ENCODE measurements at regions not wholly inside any gene's neighbourhood (a gene's known extent, or its start where the extent isn't known, plus 50 kb on each side); places are given as distances from the start of the nearest gene placed in this dataset.

GRCh38 chr1:14511166-14511680 is 87.3 kb upstream of the KAZN start:
- H3K4me1 ChIP-seq: no peaks in the 10 kb centered on the region
- no peaks in the 10 kb centered on the region for H3K27me3 ChIP-seq
- H3K9me3 ChIP-seq: no peaks in the 10 kb centered on the region
- no peak for TF ChIP-seq CTCF (IDR thresholded peaks at IDR 0.05)
- no peak for DNase-seq
- ATAC-seq: no peak
- no peak overlapping the region for H3K27ac ChIP-seq
- no peak overlapping the region for H3K4me3 ChIP-seq
- intact Hi-C loops (cut with DNase I): no loop called here
- no peaks in the 10 kb centered on the region for H3K36me3 ChIP-seq

- no peak overlapping the region for H3K4me3 ChIP-seq
- H3K27me3 ChIP-seq: no peaks in the 10 kb centered on the region
- H3K9me3 ChIP-seq: no peaks in the 10 kb centered on the region
- DNase-seq (no peak), ATAC-seq (no peak)
- H3K27ac ChIP-seq: no peak overlapping the region
- no peaks in the 10 kb centered on the region for H3K36me3 ChIP-seq
- no peaks in the 10 kb centered on the region for H3K4me1 ChIP-seq
- TF ChIP-seq CTCF (IDR thresholded peaks at IDR 0.05): no peak
- intact Hi-C loops (cut with DNase I): no loop called here
Observed at GRCh38 chr1:14511796-14512585, 86.5 kb upstream of the KAZN start.

GRCh38 chr1:14513111-14513510 is 85.4 kb upstream of the KAZN start:
- Histone ChIP-seq H3K9me3 (no peaks in the 10 kb centered on the region), H3K27me3 (no peaks in the 10 kb centered on the region), H3K4me3 (no peak overlapping the region), H3K36me3 (no peaks in the 10 kb centered on the region), H3K4me1 (no peaks in the 10 kb centered on the region), H3K27ac (no peak overlapping the region)
- TF ChIP-seq CTCF (IDR thresholded peaks at IDR 0.05): no peak
- DNase-seq (no peak), ATAC-seq (no peak)
- intact Hi-C loops (cut with DNase I): no loop called here

DNA sequence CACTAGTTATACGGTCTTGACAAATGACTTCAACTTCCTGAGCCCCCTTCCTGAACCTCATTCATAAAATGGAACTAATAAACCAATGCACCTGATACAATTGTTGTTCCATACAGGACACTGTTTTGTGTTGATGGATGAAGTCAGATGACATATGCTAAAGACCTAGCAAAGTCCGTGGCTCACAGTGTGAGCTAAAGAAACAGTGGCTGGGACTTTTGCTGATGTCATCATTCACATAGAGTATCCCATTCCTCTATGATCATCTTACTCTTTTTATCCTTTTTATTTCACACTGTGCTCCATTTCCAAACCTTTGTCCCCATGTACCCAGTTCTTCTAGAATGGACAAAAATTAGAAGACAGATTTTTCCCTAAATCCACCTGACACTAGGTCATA is 83.7 kb upstream of the KAZN start:
- H3K4me1 ChIP-seq: no peaks in the 10 kb centered on the region
- intact Hi-C loops (cut with DNase I): no loop called here
- no peaks in the 10 kb centered on the region for H3K36me3 ChIP-seq
- no peaks in the 10 kb centered on the region for H3K27me3 ChIP-seq
- H3K9me3 ChIP-seq: no peaks in the 10 kb centered on the region
- no peak overlapping the region for H3K4me3 ChIP-seq
- DNase-seq (no peak), ATAC-seq (no peak)
- no peak overlapping the region for H3K27ac ChIP-seq
- TF ChIP-seq CTCF (IDR thresholded peaks at IDR 0.05): no peak

GRCh38 chr1:14516974-14517840 is 81.3 kb upstream of the KAZN start:
- no peak for TF ChIP-seq CTCF (IDR thresholded peaks at IDR 0.05)
- Histone ChIP-seq H3K27ac (peak overlapping the region; percentile 24), H3K4me1 (no peaks in the 10 kb centered on the region), H3K36me3 (no peaks in the 10 kb centered on the region), H3K27me3 (no peaks in the 10 kb centered on the region), H3K9me3 (no peaks in the 10 kb centered on the region), H3K4me3 (no peak overlapping the region)
- ATAC-seq: peak; percentile 23
- no peak for DNase-seq
- intact Hi-C loops (cut with DNase I): no loop called here

All from upper lobe of right lung (tissue), 1 donor.